HS-5 (cell line): ENCODE measurements at regions not wholly inside any gene's neighbourhood (a gene's known extent, or its start where the extent isn't known, plus 50 kb on each side); places are given as distances from the start of the nearest gene placed in this dataset.

Source experiments
- DNase-seq: peaks from one replicate; pipeline ENCODE4 v3.0.0-alpha.2; 2012; ENCODE audit warnings: low read depth

GRCh38 chr12:41745593-41745992 is 399.1 kb downstream of the GXYLT1 start:
- DNase-seq: no peak

GRCh38 chr12:41743835-41744234 is 400.8 kb downstream of the GXYLT1 start:
- DNase-seq: peak; percentile 78

GRCh38 chr12:41739066-41739465 is 405.6 kb downstream of the GXYLT1 start:
- no peak for DNase-seq

GRCh38 chr12:41737423-41737822 is 407.3 kb downstream of the GXYLT1 start:
- no peak for DNase-seq

- DNase-seq: no peak
These were observed 408.2 kb downstream of the GXYLT1 start for GRCh38 chr12:41736436-41736835.

- DNase-seq: no peak
These were observed 413.0 kb downstream of the GXYLT1 start for GRCh38 chr12:41731691-41732090.

GRCh38 chr12:41731061-41731460 is 413.6 kb downstream of the GXYLT1 start:
- no peak for DNase-seq

- no peak for DNase-seq
These were observed 420.5 kb downstream of the GXYLT1 start for GRCh38 chr12:41724216-41724615.

- no peak for DNase-seq
These were observed 425.5 kb downstream of the GXYLT1 start for GRCh38 chr12:41719214-41719613.

- no peak for DNase-seq
These were observed 429.4 kb downstream of the GXYLT1 start for GRCh38 chr12:41715256-41715655.

GRCh38 chr12:41709463-41710285 is 435.0 kb downstream of the GXYLT1 start:
- DNase-seq: no peak

GRCh38 chr12:41709012-41709411 is 435.7 kb downstream of the GXYLT1 start:
- DNase-seq: no peak

GRCh38 chr12:41706376-41706775 is 438.3 kb downstream of the GXYLT1 start:
- DNase-seq: no peak

- no peak for DNase-seq
These were observed 442.6 kb downstream of the GXYLT1 start for GRCh38 chr12:41701943-41702601.

- no peak for DNase-seq
These were observed 443.7 kb downstream of the GXYLT1 start for GRCh38 chr12:41700940-41701339.

- DNase-seq: no peak
These were observed 445.0 kb downstream of the GXYLT1 start for GRCh38 chr12:41699658-41700057.

- DNase-seq: no peak
These were observed 447.5 kb downstream of the GXYLT1 start for GRCh38 chr12:41697161-41697560.

GRCh38 chr12:41684997-41685396 is 459.7 kb downstream of the GXYLT1 start:
- DNase-seq: no peak

GRCh38 chr12:41683513-41684240 is 461.0 kb downstream of the GXYLT1 start:
- DNase-seq: no peak

GRCh38 chr12:41683023-41683422 is 461.7 kb downstream of the GXYLT1 start:
- no peak for DNase-seq

GRCh38 chr12:41681898-41682297 is 462.8 kb downstream of the GXYLT1 start:
- no peak for DNase-seq

- DNase-seq: no peak
These were observed 464.5 kb downstream of the GXYLT1 start for GRCh38 chr12:41680155-41680554.
